GM12891 (cell line): ENCODE measurements at regions not wholly inside any gene's neighbourhood (a gene's known extent, or its start where the extent isn't known, plus 50 kb on each side); places are given as distances from the start of the nearest gene placed in this dataset.
"Not testable (repeated sequence)": the region's sequence is repeated elsewhere in the genome, so short reads cannot be mapped to it uniquely, and the experiment has no call there.

Experiments used
- DNase-seq: peaks from one replicate; pipeline ENCODE4 v3.0.0; 2011; ENCODE audit warnings: low spot score; ENCODE audit not compliant: insufficient read length
- FAIRE-seq: peaks from 2 replicates; lab custom pipeline; 2011; peaks lifted over from hg19 to GRCh38; lab: Jason Lieb, UNC
- PAX5 ChIP-seq: IDR thresholded peaks from 2 replicates; pipeline ENCODE4 v1.6.1; 2011; ENCODE audit warnings: low read length, moderate library complexity, mild to moderate bottlenecking; ENCODE audit not compliant: insufficient read depth, severe bottlenecking
- POLR2A ChIP-seq: IDR thresholded peaks from 2 replicates; pipeline ENCODE4 v1.6.1; 2011; ENCODE audit warnings: low read depth, low read length, control low read depth
- POLR2AphosphoS5 ChIP-seq: IDR thresholded peaks from 2 replicates; pipeline ENCODE4 v1.6.1; 2011; ENCODE audit warnings: low read depth, low read length, control low read depth
- POU2F2 ChIP-seq: IDR thresholded peaks from 2 replicates; pipeline ENCODE4 v1.6.1; 2011; ENCODE audit warnings: low read depth, mild to moderate bottlenecking, control low read depth, low read length, moderate library complexity
- SPI1 ChIP-seq: IDR thresholded peaks from 2 replicates; pipeline ENCODE4 v1.6.1; 2011; ENCODE audit warnings: low read depth, low read length, control low read depth
- TAF1 ChIP-seq: IDR thresholded peaks from 2 replicates; pipeline ENCODE4 v1.6.1; 2011; ENCODE audit warnings: low read depth, low read length, control low read depth

DNA sequence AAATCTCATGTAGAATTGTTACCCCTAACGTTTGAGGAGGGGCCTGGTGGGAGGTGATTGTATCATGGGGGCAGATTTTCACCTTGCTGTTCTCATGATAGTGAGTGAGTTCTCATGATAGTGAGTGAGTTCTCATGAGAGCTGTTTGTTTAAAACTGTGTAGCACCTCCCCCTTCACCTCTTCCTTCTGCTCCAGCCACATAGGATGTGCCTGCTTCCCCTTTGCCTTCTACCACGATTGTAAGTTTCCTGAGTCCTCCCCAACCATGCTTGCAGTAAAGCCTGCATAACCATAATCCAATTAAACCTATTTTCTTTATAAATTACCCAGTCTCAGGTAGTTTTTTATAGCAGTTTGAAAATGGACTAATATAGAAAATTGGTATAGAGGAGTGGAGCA lies 1783.7 kb upstream of the CDH9 start:
- FAIRE-seq (no peak), DNase-seq (no peak)
- TF ChIP-seq POLR2AphosphoS5 (no peak), TAF1 (no peak), POU2F2 (no peak), POLR2A (no peak), PAX5 (no peak), SPI1 (no peak)

GRCh38 chr5:28810751-28811136 lies 1772.4 kb upstream of the CDH9 start:
- DNase-seq = no peak
- no peak for FAIRE-seq
- no peak for TF ChIP-seq POU2F2
- TF ChIP-seq POLR2A = no peak
- TF ChIP-seq TAF1 = no peak
- TF ChIP-seq SPI1 = no peak
- no peak for TF ChIP-seq POLR2AphosphoS5
- TF ChIP-seq PAX5 = no peak

GRCh38 chr5:28809811-28810750 lies 1771.7 kb upstream of the CDH9 start:
- TF ChIP-seq PAX5 (no peak), POU2F2 (no peak), SPI1 (no peak), POLR2A (no peak), POLR2AphosphoS5 (no peak), TAF1 (no peak)
- FAIRE-seq = no peak
- DNase-seq = no peak

GRCh38 chr5:28808967-28809810 lies 1770.8 kb upstream of the CDH9 start:
- FAIRE-seq (no peak), DNase-seq (no peak)
- TF ChIP-seq POLR2A = no peak
- no peak for TF ChIP-seq POLR2AphosphoS5
- TF ChIP-seq PAX5 = no peak
- no peak for TF ChIP-seq POU2F2
- no peak for TF ChIP-seq SPI1
- no peak for TF ChIP-seq TAF1

DNA sequence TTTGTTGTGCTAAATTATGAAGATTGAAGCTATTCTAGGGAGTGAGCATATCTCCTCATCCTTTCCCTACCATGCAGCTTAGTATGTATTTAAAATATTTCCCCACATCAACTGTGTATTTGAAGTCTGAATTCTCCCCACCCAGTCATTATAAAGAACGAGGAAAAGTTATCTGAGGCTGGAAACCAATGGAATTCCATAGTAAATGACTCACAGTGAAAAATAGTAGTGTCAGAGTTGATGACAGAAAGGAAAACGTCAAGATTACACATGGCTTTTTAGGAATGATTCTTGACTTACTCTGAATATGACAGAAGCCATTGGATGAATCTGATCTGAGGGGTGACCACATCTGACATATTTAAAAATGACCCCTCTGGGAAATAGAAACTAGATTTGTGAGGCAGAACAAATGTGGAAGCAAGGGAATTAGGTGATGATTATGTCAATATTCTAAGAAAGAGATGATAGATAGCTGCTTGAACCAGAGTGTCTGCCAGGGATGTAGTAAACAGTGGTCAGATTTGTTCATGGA lies 1768.9 kb upstream of the CDH9 start:
- no peak for DNase-seq
- TF ChIP-seq PAX5 (no peak), POLR2A (no peak)
- FAIRE-seq = no peak

- DNase-seq, FAIRE-seq: not testable (repeated sequence)
Measured at GRCh38 chr5:28799035-28799434, 1760.6 kb upstream of the CDH9 start.

DNA sequence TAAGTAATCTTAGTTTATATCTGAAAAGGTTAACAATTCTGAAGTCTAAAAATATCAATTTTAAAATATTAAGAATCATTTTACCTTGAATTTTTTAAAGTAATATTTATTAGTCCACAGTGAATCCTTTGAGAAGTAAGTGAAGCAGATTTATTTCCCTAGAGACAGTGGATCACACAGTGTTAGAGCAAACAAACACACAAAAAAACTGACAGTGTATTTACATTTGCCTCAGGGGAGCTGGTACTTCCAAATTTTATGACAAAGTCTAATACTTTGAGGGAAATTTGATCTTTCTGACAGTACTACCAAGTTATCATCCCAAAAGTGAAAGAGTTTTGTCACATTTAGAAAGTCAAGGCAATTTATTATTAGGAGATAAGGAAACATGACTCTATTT lies 1750.6 kb upstream of the CDH9 start:
- DNase-seq = no peak
- TF ChIP-seq PAX5 = no peak
- TF ChIP-seq POU2F2 = no peak
- no peak for TF ChIP-seq POLR2AphosphoS5
- TF ChIP-seq POLR2A = no peak
- no peak for TF ChIP-seq SPI1
- TF ChIP-seq TAF1 = no peak

GRCh38 chr5:28780083-28780692 lies 1741.8 kb upstream of the CDH9 start:
- TF ChIP-seq SPI1 (no peak), PAX5 (no peak), POLR2AphosphoS5 (no peak), POU2F2 (no peak), TAF1 (no peak), POLR2A (no peak)
- DNase-seq (no peak), FAIRE-seq (no peak)

More for the DNA sequence above, 1750.6 kb upstream of the CDH9 start:
- FAIRE-seq = no peak

GRCh38 chr5:28779161-28779754 lies 1740.9 kb upstream of the CDH9 start:
- no peak for DNase-seq
- FAIRE-seq = no peak
- no peak for TF ChIP-seq POLR2A
- TF ChIP-seq PAX5 = no peak
- no peak for TF ChIP-seq SPI1
- no peak for TF ChIP-seq TAF1
- TF ChIP-seq POLR2AphosphoS5 = no peak
- no peak for TF ChIP-seq POU2F2
